ENCODE measurements at regions not wholly inside any gene's neighbourhood (a gene's known extent, or its start where the extent isn't known, plus 50 kb on each side); places are given as distances from the start of the nearest gene placed in this dataset.

- Histone ChIP-seq H3F3A (ENCODE audit: insufficient read depth, low read length) (no peaks in the 10 kb centered on the region), H3K27me3 (ENCODE audit: insufficient read depth, low read length) (peaks cover 5% of the 10 kb centered on the region; the same call in 1 of the 2 replicates), H3K9ac (ENCODE audit: low read length) (no peak overlapping the region), H3K4me2 (ENCODE audit: low read length) (no peak overlapping the region), H3K9me2 (ENCODE audit: low read depth, low read length) (no peaks in the 10 kb centered on the region), H3K4me1 (ENCODE audit: insufficient read depth, low read length, severe bottlenecking) (no peaks in the 10 kb centered on the region), H2AFZ (ENCODE audit: low read length) (no peak overlapping the region), H3K79me2 (ENCODE audit: insufficient read depth, low read length) (no peaks in the 10 kb centered on the region), H3K9me3 (ENCODE audit: low read length) (no peaks in the 10 kb centered on the region), H4K20me1 (ENCODE audit: insufficient read depth, low read length) (no peaks in the 10 kb centered on the region), H3K27ac (ENCODE audit: low read depth, low read length, poor library complexity, severe bottlenecking) (no peak overlapping the region), H3K36me3 (ENCODE audit: insufficient read depth, low read length) (no peaks in the 10 kb centered on the region), H3K4me3 (ENCODE audit: low read depth, low read length, poor library complexity, severe bottlenecking) (no peak overlapping the region)
- no peak for TF ChIP-seq EZH2 (IDR thresholded peaks at IDR 0.05; ENCODE audit: borderline replicate concordance, low read length)
- TF ChIP-seq CTCF (IDR thresholded peaks at IDR 0.05; ENCODE audit: low read length) = no peak
These were observed 170.3 kb upstream of the MGAT5 start for GRCh38 chr2:134083548-134083947.

GRCh38 chr2:134086594-134087219 is 167.2 kb upstream of the MGAT5 start:
- TF ChIP-seq EZH2 (IDR thresholded peaks at IDR 0.05; ENCODE audit: borderline replicate concordance, low read length) (no peak), CTCF (IDR thresholded peaks at IDR 0.05; ENCODE audit: low read length) (no peak)
- H3K27me3 ChIP-seq (ENCODE audit: insufficient read depth, low read length) = no peaks in the 10 kb centered on the region
- H3K4me3 ChIP-seq (ENCODE audit: low read depth, low read length, poor library complexity, severe bottlenecking) = no peak overlapping the region
- H3K27ac ChIP-seq (ENCODE audit: low read depth, low read length, poor library complexity, severe bottlenecking) = no peak overlapping the region
- no peaks in the 10 kb centered on the region for H3K79me2 ChIP-seq (ENCODE audit: insufficient read depth, low read length)
- H3K4me1 ChIP-seq (ENCODE audit: insufficient read depth, low read length, severe bottlenecking) = no peaks in the 10 kb centered on the region
- no peaks in the 10 kb centered on the region for H3F3A ChIP-seq (ENCODE audit: insufficient read depth, low read length)
- no peak overlapping the region for H2AFZ ChIP-seq (ENCODE audit: low read length)
- H3K9me2 ChIP-seq (ENCODE audit: low read depth, low read length) = no peaks in the 10 kb centered on the region
- H4K20me1 ChIP-seq (ENCODE audit: insufficient read depth, low read length) = no peaks in the 10 kb centered on the region
- H3K4me2 ChIP-seq (ENCODE audit: low read length) = no peak overlapping the region
- H3K9me3 ChIP-seq (ENCODE audit: low read length) = no peaks in the 10 kb centered on the region
- H3K36me3 ChIP-seq (ENCODE audit: insufficient read depth, low read length) = no peaks in the 10 kb centered on the region
- H3K9ac ChIP-seq (ENCODE audit: low read length) = no peak overlapping the region

GRCh38 chr2:134087371-134087921 is 166.4 kb upstream of the MGAT5 start:
- Histone ChIP-seq H3K27me3 (ENCODE audit: insufficient read depth, low read length) (no peaks in the 10 kb centered on the region), H3K9ac (ENCODE audit: low read length) (no peak overlapping the region), H3K9me2 (ENCODE audit: low read depth, low read length) (no peaks in the 10 kb centered on the region), H3K27ac (ENCODE audit: low read depth, low read length, poor library complexity, severe bottlenecking) (no peak overlapping the region), H3K9me3 (ENCODE audit: low read length) (no peaks in the 10 kb centered on the region), H2AFZ (ENCODE audit: low read length) (no peak overlapping the region), H4K20me1 (ENCODE audit: insufficient read depth, low read length) (no peaks in the 10 kb centered on the region), H3F3A (ENCODE audit: insufficient read depth, low read length) (no peaks in the 10 kb centered on the region), H3K4me1 (ENCODE audit: insufficient read depth, low read length, severe bottlenecking) (no peaks in the 10 kb centered on the region), H3K4me2 (ENCODE audit: low read length) (no peak overlapping the region), H3K79me2 (ENCODE audit: insufficient read depth, low read length) (no peaks in the 10 kb centered on the region), H3K4me3 (ENCODE audit: low read depth, low read length, poor library complexity, severe bottlenecking) (no peak overlapping the region), H3K36me3 (ENCODE audit: insufficient read depth, low read length) (no peaks in the 10 kb centered on the region)
- TF ChIP-seq CTCF (IDR thresholded peaks at IDR 0.05; ENCODE audit: low read length) = no peak
- no peak for TF ChIP-seq EZH2 (IDR thresholded peaks at IDR 0.05; ENCODE audit: borderline replicate concordance, low read length)
